HG03039 (cell line): ENCODE measurements at regions not wholly inside any gene's neighbourhood (a gene's known extent, or its start where the extent isn't known, plus 50 kb on each side); places are given as distances from the start of the nearest gene placed in this dataset.

Source experiments
- ATAC-seq: cut with Tn5 transposase; IDR thresholded peaks from one replicate; pipeline ENCODE4 v1.9.1; 2021; ENCODE audit warnings: mild to moderate bottlenecking, moderate library complexity; ENCODE audit not compliant: unreplicated experiment

- ATAC-seq, result no peak
Measured at GRCh38 chr6:156533872-156534524, 243.2 kb upstream of the ARID1B start.

GRCh38 chr6:156526081-156526480, 251.1 kb upstream of the ARID1B start:
- ATAC-seq, result no peak

GRCh38 chr6:156525541-156525940, 251.6 kb upstream of the ARID1B start:
- ATAC-seq, result no peak

- ATAC-seq, result no peak
Measured at GRCh38 chr6:156519940-156520339, 257.2 kb upstream of the ARID1B start.

GRCh38 chr6:156517088-156517487, 260.1 kb upstream of the ARID1B start:
- ATAC-seq, result no peak

GRCh38 chr6:156515242-156515641, 261.9 kb upstream of the ARID1B start:
- no peak for ATAC-seq

- no peak for ATAC-seq
Measured at GRCh38 chr6:156513504-156513903, 263.7 kb upstream of the ARID1B start.

GRCh38 chr6:156511570-156511969, 265.6 kb upstream of the ARID1B start:
- no peak for ATAC-seq

- ATAC-seq, result no peak
Measured at GRCh38 chr6:156511051-156511450, 266.1 kb upstream of the ARID1B start.

GRCh38 chr6:156510242-156510641, 266.9 kb upstream of the ARID1B start:
- no peak for ATAC-seq

- no peak for ATAC-seq
Measured at GRCh38 chr6:156509496-156509895, 267.7 kb upstream of the ARID1B start.

- ATAC-seq, result no peak
Measured at GRCh38 chr6:156508923-156509322, 268.3 kb upstream of the ARID1B start.

GRCh38 chr6:156508126-156508525, 269.1 kb upstream of the ARID1B start:
- ATAC-seq, result no peak

GRCh38 chr6:156507656-156508055, 269.5 kb upstream of the ARID1B start:
- no peak for ATAC-seq

GRCh38 chr6:156507106-156507505, 270.1 kb upstream of the ARID1B start:
- no peak for ATAC-seq

- no peak for ATAC-seq
Measured at GRCh38 chr6:156502969-156503504, 274.1 kb upstream of the ARID1B start.

GRCh38 chr6:156497618-156498017, 279.6 kb upstream of the ARID1B start:
- ATAC-seq, result no peak

- ATAC-seq, result no peak
Measured at GRCh38 chr6:156487877-156488276, 289.3 kb upstream of the ARID1B start.

GRCh38 chr6:156485150-156485549, 292.0 kb upstream of the ARID1B start:
- no peak for ATAC-seq

- peak; percentile 77 for ATAC-seq
Measured at GRCh38 chr6:156474507-156475120, 302.6 kb upstream of the ARID1B start.

GRCh38 chr6:156471000-156471399, 306.2 kb upstream of the ARID1B start:
- no peak for ATAC-seq

GRCh38 chr6:156464100-156464878, 312.9 kb upstream of the ARID1B start:
- no peak for ATAC-seq
